H1 (cell line): ENCODE measurements at regions not wholly inside any gene's neighbourhood (a gene's known extent, or its start where the extent isn't known, plus 50 kb on each side); places are given as distances from the start of the nearest gene placed in this dataset.

ENCODE experiments used
- CTCF ChIA-PET: fragments of 300-600 bp; sonication (Branson Sonifier 250); formaldehyde crosslinking; loops from one replicate; lab custom pipeline; 2021; ENCODE audit not compliant: partially characterized antibody; lab: Charles Lee
- POLR2A ChIA-PET: fragments of 300-600 bp; sonication (Branson Sonifier 250); formaldehyde crosslinking; loops from one replicate; lab custom pipeline; 2021; ENCODE audit warnings: inconsistent platforms; ENCODE audit not compliant: partially characterized antibody; lab: Charles Lee
- DNase-seq, 2 experiments: peaks; one replicate each; pipeline versions ENCODE4 v3.0.0 to v3.0.0-alpha.2; 2010 to 2022; ENCODE audit warnings: low spot score in 2 of 2, low read depth in 1 of 2, mixed read lengths in 1 of 2
- FAIRE-seq: peaks from 2 replicates; lab custom pipeline; 2011; peaks lifted over from hg19 to GRCh38; lab: Jason Lieb, UNC
- H2AFZ ChIP-seq: 2 replicates; pipeline ENCODE4 v1.8.1; 2012; ENCODE audit warnings: low read length, inconsistent platforms
- H2AK5ac ChIP-seq: 2 replicates; pipeline ENCODE4 v1.6.1; 2013; ENCODE audit warnings: low read depth, low read length
- H2BK120ac ChIP-seq: replicated peaks from 2 replicates; pipeline ENCODE3; 2013; ENCODE audit warnings: low read depth, low read length, inconsistent platforms
- H2BK12ac ChIP-seq: 2 replicates; pipeline ENCODE4 v1.6.1; 2013; ENCODE audit warnings: low read depth, low read length
- H2BK15ac ChIP-seq: 2 replicates; pipeline ENCODE4 v1.6.1; 2013; ENCODE audit warnings: low read length
- H2BK20ac ChIP-seq: 2 replicates; pipeline ENCODE4 v1.6.1; 2013; ENCODE audit warnings: low read length
- H2BK5ac ChIP-seq: 2 replicates; pipeline ENCODE4 v1.6.1; 2013; ENCODE audit warnings: low read depth, low read length
- H3K14ac ChIP-seq: 2 replicates; pipeline ENCODE4 v1.6.1; 2013; ENCODE audit warnings: inconsistent platforms; ENCODE audit not compliant: insufficient read length
- H3K18ac ChIP-seq: 2 replicates; pipeline ENCODE4 v1.6.1; 2013; ENCODE audit warnings: low read length; ENCODE audit errors: extremely low read depth
- H3K23ac ChIP-seq: 2 replicates; pipeline ENCODE4 v1.6.1; 2013; ENCODE audit warnings: inconsistent platforms; ENCODE audit not compliant: insufficient read length
- H3K23me2 ChIP-seq: 2 replicates; pipeline ENCODE4 v1.6.1; 2013; ENCODE audit warnings: low read depth, low read length
- H3K27ac ChIP-seq: 2 replicates; pipeline ENCODE4 v1.6.1; 2011; ENCODE audit warnings: low read depth, low read length, inconsistent platforms
- H3K27me3 ChIP-seq, 4 experiments: replicated peaks in 1 of 4; 1 replicate in 1 of 4; 2 replicates in 3 of 4; pipeline versions ENCODE4 v1.6.1 to v1.8.1; 2011 to 2013; ENCODE audit warnings: low read length in 3 of 4, mild to moderate bottlenecking in 3 of 4, inconsistent platforms in 2 of 4, mixed read lengths in 2 of 4, moderate library complexity in 1 of 4; ENCODE audit not compliant: control insufficient read depth in 3 of 4, insufficient read depth in 3 of 4; ENCODE audit errors: extremely low read depth in 1 of 4
- H3K36me3 ChIP-seq, 4 experiments: 2 replicates each; pipeline versions ENCODE4 v1.6.1 to v1.8.1; 2011 to 2013; ENCODE audit warnings: mild to moderate bottlenecking in 4 of 4, low read length in 3 of 4, moderate library complexity in 2 of 4, control low read depth in 1 of 4, inconsistent platforms in 1 of 4; ENCODE audit not compliant: insufficient read depth in 4 of 4, control insufficient read depth in 2 of 4
- H3K4ac ChIP-seq: replicated peaks from 2 replicates; pipeline ENCODE3; 2013; ENCODE audit warnings: low read length, low read depth, mixed read lengths, inconsistent platforms; ENCODE audit not compliant: insufficient read length
- H3K4me1 ChIP-seq, 4 experiments: replicated peaks in 1 of 4; 1 replicate in 1 of 4; 2 replicates in 3 of 4; pipeline versions ENCODE4 v1.6.1 to v1.8.1; 2011 to 2013; ENCODE audit warnings: low read length in 3 of 4, inconsistent platforms in 2 of 4, mixed read lengths in 1 of 4; ENCODE audit not compliant: insufficient read depth in 4 of 4, control insufficient read depth in 3 of 4
- H3K4me2 ChIP-seq, 2 experiments: 2 replicates each; pipeline versions ENCODE4 v1.6.1 to v1.8.1; 2011 to 2013; ENCODE audit warnings: low read depth in 2 of 2, low read length in 2 of 2, control low read depth in 1 of 2, inconsistent platforms in 1 of 2, mild to moderate bottlenecking in 1 of 2; ENCODE audit not compliant: insufficient read depth in 1 of 2
- H3K4me3 ChIP-seq, 4 experiments: fragments of 200-600, 300-600 bp in 1 of 4; sonication (generic), shearing (Covaris generic), sonication (Bioruptor Twin) in 1 of 4; 2 replicates each; pipeline versions ENCODE4 v1.5.1 to v1.8.1; 2011 to 2016; ENCODE audit warnings: low read length in 4 of 4, low read depth in 3 of 4, control low read depth in 2 of 4, inconsistent platforms in 2 of 4, mild to moderate bottlenecking in 2 of 4, mixed read lengths in 1 of 4, moderate library complexity in 1 of 4; ENCODE audit not compliant: insufficient read depth in 2 of 4; ENCODE audit errors: extremely low read depth in 1 of 4
- H3K56ac ChIP-seq: replicated peaks from 2 replicates; pipeline ENCODE3; 2013; ENCODE audit warnings: low read depth, mild to moderate bottlenecking, mixed read lengths, low read length, inconsistent platforms; ENCODE audit not compliant: insufficient read length
- H3K79me1 ChIP-seq: 2 replicates; pipeline ENCODE4 v1.6.1; 2013; ENCODE audit warnings: low read depth, low read length, control low read depth
- H3K79me2 ChIP-seq, 2 experiments: 2 replicates each; pipeline versions ENCODE4 v1.6.1 to v1.8.1; 2012 to 2013; ENCODE audit warnings: low read length in 2 of 2, mild to moderate bottlenecking in 2 of 2, inconsistent platforms in 1 of 2; ENCODE audit not compliant: insufficient read depth in 2 of 2, control insufficient read depth in 1 of 2
- H3K9ac ChIP-seq, 4 experiments: replicated peaks in 1 of 4; 1 replicate in 1 of 4; 2 replicates in 3 of 4; pipeline versions ENCODE4 v1.6.1 to v1.8.1; 2011 to 2013; ENCODE audit warnings: low read depth in 3 of 4, low read length in 3 of 4, control low read depth in 2 of 4, mild to moderate bottlenecking in 2 of 4, moderate library complexity in 2 of 4, inconsistent platforms in 1 of 4; ENCODE audit errors: extremely low read depth in 1 of 4
- H3K9me3 ChIP-seq, 2 experiments: 2 replicates each; pipeline versions ENCODE4 v1.6.1 to v1.8.1; 2012 to 2013; ENCODE audit warnings: mild to moderate bottlenecking in 2 of 2, moderate library complexity in 2 of 2, control low read depth in 1 of 2, inconsistent platforms in 1 of 2, low read depth in 1 of 2, low read length in 1 of 2, mixed read lengths in 1 of 2; ENCODE audit not compliant: insufficient read depth in 2 of 2
- H4K20me1 ChIP-seq, 2 experiments: replicated peaks in 1 of 2; 2 replicates each; pipeline versions ENCODE3 to v1.8.1; 2011 to 2013; ENCODE audit warnings: inconsistent platforms in 2 of 2, low read length in 2 of 2, mild to moderate bottlenecking in 1 of 2; ENCODE audit not compliant: insufficient read depth in 2 of 2, control insufficient read depth in 1 of 2
- H4K5ac ChIP-seq: 2 replicates; pipeline ENCODE4 v1.6.1; 2013; ENCODE audit warnings: low read length, low read depth, mixed read lengths, inconsistent platforms; ENCODE audit not compliant: insufficient read length
- H4K8ac ChIP-seq: 2 replicates; pipeline ENCODE4 v1.8.0; 2013; ENCODE audit warnings: mild to moderate bottlenecking, moderate library complexity, low read length, inconsistent platforms; ENCODE audit not compliant: insufficient read depth; ENCODE audit errors: extremely low read depth
- H4K91ac ChIP-seq: replicated peaks from 2 replicates; pipeline ENCODE3; 2013; ENCODE audit warnings: low read length, mixed read lengths, inconsistent platforms; ENCODE audit not compliant: insufficient read length
- CEBPB ChIP-seq: IDR thresholded peaks from 2 replicates; pipeline ENCODE4 v1.6.1; 2012; ENCODE audit warnings: low read depth, low read length
- CREB1 ChIP-seq: IDR thresholded peaks from 2 replicates; pipeline ENCODE4 v1.6.1; 2012; ENCODE audit warnings: inconsistent platforms
- RAD21 ChIP-seq, 2 experiments: IDR thresholded peaks in 1 of 2; conservative IDR thresholded peaks in 1 of 2; 2 replicates each; pipeline ENCODE4 v1.6.1; 2011; ENCODE audit warnings: low read depth in 2 of 2, low read length in 2 of 2, improper control_type of control experiment in 1 of 2, inconsistent platforms in 1 of 2, mild to moderate bottlenecking in 1 of 2, moderate library complexity in 1 of 2
- SIRT6 ChIP-seq: IDR thresholded peaks from one replicate; pipeline ENCODE4 v1.7.1; 2012; ENCODE audit warnings: low read length, inconsistent platforms
- SP4 ChIP-seq: IDR thresholded peaks from 2 replicates; pipeline ENCODE4 v1.6.1; 2012; ENCODE audit warnings: low read length, inconsistent platforms
- TAF1 ChIP-seq: IDR thresholded peaks from 2 replicates; pipeline ENCODE4 v1.6.1; 2011; ENCODE audit warnings: mild to moderate bottlenecking, low read depth, low read length
- TBP ChIP-seq: IDR thresholded peaks from 2 replicates; pipeline ENCODE4 v1.6.1; 2011; ENCODE audit warnings: low read depth, low read length, improper control_type of control experiment
- TCF12 ChIP-seq: IDR thresholded peaks from 2 replicates; pipeline ENCODE4 v1.6.1; 2011; ENCODE audit warnings: low read depth, mild to moderate bottlenecking, low read length
- ZNF274 ChIP-seq: IDR thresholded peaks from 2 replicates; pipeline ENCODE4 v1.7.0; 2012; ENCODE audit warnings: low read length, borderline replicate concordance; ENCODE audit errors: extremely low read depth
- WGBS, 2 experiments: shearing (Covaris generic) in 1 of 2; methylation state at CpG; one replicate each; pipeline versions ENCODE4 v1.1.6 to v1.1.7; 2013 to 2015; ENCODE audit warnings: low lambda C conversion rate in 2 of 2, mixed read lengths in 2 of 2, inconsistent platforms in 1 of 2, low coverage in 1 of 2, missing lambda C conversion rate in 1 of 2; ENCODE audit not compliant: insufficient replicate concordance in 2 of 2, insufficient coverage in 1 of 2, insufficient read length in 1 of 2; ENCODE audit errors: extremely low coverage in 1 of 2, missing lambda C conversion rate in 1 of 2; 5-methylcytosine and 5-hydroxymethylcytosine counted together
- TF ChIP-seq, protein P1 (sequence below), 3 experiments: IDR thresholded peaks; 1 replicate in 2 of 3; 2 replicates in 1 of 3; pipeline versions ENCODE4 v1.5.1 to v1.6.1; 2011; ENCODE audit warnings: low read length in 3 of 3, mild to moderate bottlenecking in 3 of 3, inconsistent platforms in 2 of 3, low read depth in 1 of 3, moderate library complexity in 1 of 3; ENCODE audit not compliant: insufficient read depth in 1 of 3; ENCODE audit errors: control extremely low read depth in 1 of 3
- TF ChIP-seq, protein P2 (sequence below): IDR thresholded peaks from 2 replicates; pipeline ENCODE4 v1.6.1; 2012; ENCODE audit warnings: low read length, inconsistent platforms

DNA sequence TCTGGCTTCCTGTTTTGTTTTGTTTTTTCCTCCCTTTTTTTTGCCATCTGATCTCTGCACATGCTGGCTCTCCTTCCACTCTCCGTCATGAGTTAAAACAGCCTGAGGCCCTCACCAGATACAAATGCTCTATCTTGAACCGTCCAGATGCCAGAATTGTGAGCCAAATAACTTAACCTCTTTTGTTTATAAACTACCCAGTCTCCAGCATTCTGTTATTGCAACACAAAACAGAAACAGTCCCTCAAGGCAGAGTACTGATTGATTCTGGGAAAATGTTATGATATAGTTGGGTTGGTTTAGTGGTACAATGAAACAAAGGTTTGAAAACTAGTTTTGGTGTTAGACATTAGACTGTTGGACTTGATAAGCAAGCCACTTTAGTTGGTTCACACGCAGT is 1390.0 kb upstream of the RAG2 start:
- Histone ChIP-seq H3K14ac (no peak overlapping the region), H4K5ac (no peak overlapping the region), H3K4me3 (no peak overlapping the region), H3K9me3 (no peaks in the 10 kb centered on the region), H3K4me2 (no peak overlapping the region), H2BK20ac (no peak overlapping the region), H2AFZ (peak overlapping the region; percentile 71; the same call in 1 of the 2 replicates), H3K18ac (no peak overlapping the region), H3K9ac (peak overlapping the region in 1 of 4 experiments; percentile 34; a peak in 1 of 7 replicates), H2BK5ac (no peak overlapping the region), H4K20me1 (no peaks in the 10 kb centered on the region), H2AK5ac (no peak overlapping the region), H3K36me3 (no peaks in the 10 kb centered on the region), H3K27me3 (no peaks in the 10 kb centered on the region), H2BK120ac (no peak overlapping the region), H3K79me2 (no peaks in the 10 kb centered on the region), H3K79me1 (no peaks in the 10 kb centered on the region), H3K27ac (no peak overlapping the region), H3K23me2 (no peaks in the 10 kb centered on the region), H4K91ac (no peak overlapping the region), H3K4me1 (no peaks in the 10 kb centered on the region), H3K56ac (no peak overlapping the region), H3K23ac (no peak overlapping the region), H3K4ac (no peak overlapping the region), H2BK15ac (no peak overlapping the region), H4K8ac (no peak overlapping the region), H2BK12ac (no peak overlapping the region)
- FAIRE-seq, result no peak
- POLR2A ChIA-PET, result no interaction called here
- no peak for DNase-seq
- CTCF ChIA-PET, result no interaction called here
- WGBS, 2 experiments, result 87% methylated on average over 3 of the region's 3 CpGs; no CpG with 5 or more reads in 1 of the 2 experiments
- TF ChIP-seq, protein P1, sequence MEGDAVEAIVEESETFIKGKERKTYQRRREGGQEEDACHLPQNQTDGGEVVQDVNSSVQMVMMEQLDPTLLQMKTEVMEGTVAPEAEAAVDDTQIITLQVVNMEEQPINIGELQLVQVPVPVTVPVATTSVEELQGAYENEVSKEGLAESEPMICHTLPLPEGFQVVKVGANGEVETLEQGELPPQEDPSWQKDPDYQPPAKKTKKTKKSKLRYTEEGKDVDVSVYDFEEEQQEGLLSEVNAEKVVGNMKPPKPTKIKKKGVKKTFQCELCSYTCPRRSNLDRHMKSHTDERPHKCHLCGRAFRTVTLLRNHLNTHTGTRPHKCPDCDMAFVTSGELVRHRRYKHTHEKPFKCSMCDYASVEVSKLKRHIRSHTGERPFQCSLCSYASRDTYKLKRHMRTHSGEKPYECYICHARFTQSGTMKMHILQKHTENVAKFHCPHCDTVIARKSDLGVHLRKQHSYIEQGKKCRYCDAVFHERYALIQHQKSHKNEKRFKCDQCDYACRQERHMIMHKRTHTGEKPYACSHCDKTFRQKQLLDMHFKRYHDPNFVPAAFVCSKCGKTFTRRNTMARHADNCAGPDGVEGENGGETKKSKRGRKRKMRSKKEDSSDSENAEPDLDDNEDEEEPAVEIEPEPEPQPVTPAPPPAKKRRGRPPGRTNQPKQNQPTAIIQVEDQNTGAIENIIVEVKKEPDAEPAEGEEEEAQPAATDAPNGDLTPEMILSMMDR (IDR thresholded peaks at IDR 0.05; ENCODE audit: control extremely low read depth in 1 of 3, insufficient read depth in 1 of 3, low read depth in 1 of 3, low read length in 3 of 3), result no peak
- TF ChIP-seq TBP (no peak), RAD21 (IDR thresholded peaks at IDR 0.05 in 1 of 2, conservative IDR thresholded peaks at IDR 0.05 in 1 of 2; ENCODE audit: low read depth in 2 of 2, low read length in 2 of 2) (no peak), TAF1 (no peak), CREB1 (no peak), SIRT6 (no peak), ZNF274 (no peak), CEBPB (no peak), SP4 (no peak), TCF12 (no peak)
- TF ChIP-seq, protein P2, sequence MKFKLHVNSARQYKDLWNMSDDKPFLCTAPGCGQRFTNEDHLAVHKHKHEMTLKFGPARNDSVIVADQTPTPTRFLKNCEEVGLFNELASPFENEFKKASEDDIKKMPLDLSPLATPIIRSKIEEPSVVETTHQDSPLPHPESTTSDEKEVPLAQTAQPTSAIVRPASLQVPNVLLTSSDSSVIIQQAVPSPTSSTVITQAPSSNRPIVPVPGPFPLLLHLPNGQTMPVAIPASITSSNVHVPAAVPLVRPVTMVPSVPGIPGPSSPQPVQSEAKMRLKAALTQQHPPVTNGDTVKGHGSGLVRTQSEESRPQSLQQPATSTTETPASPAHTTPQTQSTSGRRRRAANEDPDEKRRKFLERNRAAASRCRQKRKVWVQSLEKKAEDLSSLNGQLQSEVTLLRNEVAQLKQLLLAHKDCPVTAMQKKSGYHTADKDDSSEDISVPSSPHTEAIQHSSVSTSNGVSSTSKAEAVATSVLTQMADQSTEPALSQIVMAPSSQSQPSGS, result no peak
